ENCODE measurements at regions not wholly inside any gene's neighbourhood (a gene's known extent, or its start where the extent isn't known, plus 50 kb on each side); places are given as distances from the start of the nearest gene placed in this dataset.

DNA sequence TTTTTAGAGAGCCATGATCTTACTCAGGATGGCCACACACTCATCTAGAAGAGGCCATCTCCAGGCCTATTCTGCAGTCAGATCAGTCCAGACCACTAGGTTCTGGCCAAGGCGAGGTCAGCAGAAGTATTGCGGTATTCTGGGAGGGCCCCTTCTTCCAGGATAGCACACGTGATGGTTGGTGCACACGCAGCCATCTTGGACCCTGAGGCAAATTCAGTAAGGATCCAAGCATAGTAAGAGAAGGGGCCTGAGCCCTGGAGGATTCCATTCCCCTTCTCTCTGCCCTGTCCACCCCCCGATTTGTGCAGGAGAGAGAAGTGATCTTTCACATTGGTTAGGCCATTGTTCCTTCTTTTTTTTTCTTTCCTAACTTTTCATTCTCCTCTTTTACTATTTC is 957.9 kb downstream of the BRD1 start:
- no peak for TF ChIP-seq EP300 (IDR thresholded peaks at IDR 0.05)
- TF ChIP-seq, protein P1, sequence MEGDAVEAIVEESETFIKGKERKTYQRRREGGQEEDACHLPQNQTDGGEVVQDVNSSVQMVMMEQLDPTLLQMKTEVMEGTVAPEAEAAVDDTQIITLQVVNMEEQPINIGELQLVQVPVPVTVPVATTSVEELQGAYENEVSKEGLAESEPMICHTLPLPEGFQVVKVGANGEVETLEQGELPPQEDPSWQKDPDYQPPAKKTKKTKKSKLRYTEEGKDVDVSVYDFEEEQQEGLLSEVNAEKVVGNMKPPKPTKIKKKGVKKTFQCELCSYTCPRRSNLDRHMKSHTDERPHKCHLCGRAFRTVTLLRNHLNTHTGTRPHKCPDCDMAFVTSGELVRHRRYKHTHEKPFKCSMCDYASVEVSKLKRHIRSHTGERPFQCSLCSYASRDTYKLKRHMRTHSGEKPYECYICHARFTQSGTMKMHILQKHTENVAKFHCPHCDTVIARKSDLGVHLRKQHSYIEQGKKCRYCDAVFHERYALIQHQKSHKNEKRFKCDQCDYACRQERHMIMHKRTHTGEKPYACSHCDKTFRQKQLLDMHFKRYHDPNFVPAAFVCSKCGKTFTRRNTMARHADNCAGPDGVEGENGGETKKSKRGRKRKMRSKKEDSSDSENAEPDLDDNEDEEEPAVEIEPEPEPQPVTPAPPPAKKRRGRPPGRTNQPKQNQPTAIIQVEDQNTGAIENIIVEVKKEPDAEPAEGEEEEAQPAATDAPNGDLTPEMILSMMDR (IDR thresholded peaks at IDR 0.05) = no peak

All from tibial nerve (tissue), 4 donors.